K562 (cell line): ENCODE measurements at regions not wholly inside any gene's neighbourhood (a gene's known extent, or its start where the extent isn't known, plus 50 kb on each side); places are given as distances from the start of the nearest gene placed in this dataset.

Experiments
- FOSL1 ChIP-seq: fragments of 200-800 bp; sonication (Bioruptor generic); conservative IDR thresholded peaks from 2 replicates; pipeline ENCODE4 v1.6.1; 2016; ENCODE audit warnings: missing genetic modification characterization, missing compliant biosample characterization
- HSF4 ChIP-seq: fragments of 250-450 bp; sonication (Bioruptor Pico); IDR thresholded peaks from 2 replicates; pipeline ENCODE4 v2.1.2; 2022; ENCODE audit warnings: mild to moderate bottlenecking, moderate library complexity, borderline replicate concordance
- RBFOX2 ChIP-seq: fragments of 200-400 bp; formaldehyde crosslinking; IDR thresholded peaks from 2 replicates; pipeline ENCODE4 v1.6.1; 2017; ENCODE audit warnings: low read depth, mild to moderate bottlenecking, low read length, moderate library complexity
- TEAD2 ChIP-seq: fragments of 450-650 bp; IDR thresholded peaks from 2 replicates; pipeline ENCODE4 v1.6.1; 2016; ENCODE audit warnings: missing genetic modification characterization, control low read depth, missing compliant biosample characterization
- ZBTB26 ChIP-seq: fragments of 450-650 bp; formaldehyde crosslinking; IDR thresholded peaks from 2 replicates; pipeline ENCODE4 v1.4.0; 2022; ENCODE audit warnings: missing genetic modification characterization
- ZNF239 ChIP-seq: fragments of 250-450 bp; sonication (Bioruptor Pico); IDR thresholded peaks from 2 replicates; pipeline ENCODE4 v1.4.0; 2020; ENCODE audit warnings: mild to moderate bottlenecking
- ZNF274 ChIP-seq: IDR thresholded peaks from 2 replicates; pipeline ENCODE4 v1.6.1; 2011; ENCODE audit warnings: low read depth, mild to moderate bottlenecking, low read length, moderate library complexity, borderline replicate concordance
- TF ChIP-seq, protein P1 (sequence below): fragments of 450-650 bp; IDR thresholded peaks from 2 replicates; pipeline ENCODE4 v1.6.1; 2017; ENCODE audit warnings: antibody characterized with exemption, mild to moderate bottlenecking

- TF ChIP-seq RBFOX2 (no peak), HSF4 (CRISPR knock-in tag) (no peak), TEAD2 (tag) (no peak), ZNF274 (no peak), FOSL1 (tag) (no peak), ZBTB26 (no peak), ZNF239 (no peak)
- TF ChIP-seq, protein P1, sequence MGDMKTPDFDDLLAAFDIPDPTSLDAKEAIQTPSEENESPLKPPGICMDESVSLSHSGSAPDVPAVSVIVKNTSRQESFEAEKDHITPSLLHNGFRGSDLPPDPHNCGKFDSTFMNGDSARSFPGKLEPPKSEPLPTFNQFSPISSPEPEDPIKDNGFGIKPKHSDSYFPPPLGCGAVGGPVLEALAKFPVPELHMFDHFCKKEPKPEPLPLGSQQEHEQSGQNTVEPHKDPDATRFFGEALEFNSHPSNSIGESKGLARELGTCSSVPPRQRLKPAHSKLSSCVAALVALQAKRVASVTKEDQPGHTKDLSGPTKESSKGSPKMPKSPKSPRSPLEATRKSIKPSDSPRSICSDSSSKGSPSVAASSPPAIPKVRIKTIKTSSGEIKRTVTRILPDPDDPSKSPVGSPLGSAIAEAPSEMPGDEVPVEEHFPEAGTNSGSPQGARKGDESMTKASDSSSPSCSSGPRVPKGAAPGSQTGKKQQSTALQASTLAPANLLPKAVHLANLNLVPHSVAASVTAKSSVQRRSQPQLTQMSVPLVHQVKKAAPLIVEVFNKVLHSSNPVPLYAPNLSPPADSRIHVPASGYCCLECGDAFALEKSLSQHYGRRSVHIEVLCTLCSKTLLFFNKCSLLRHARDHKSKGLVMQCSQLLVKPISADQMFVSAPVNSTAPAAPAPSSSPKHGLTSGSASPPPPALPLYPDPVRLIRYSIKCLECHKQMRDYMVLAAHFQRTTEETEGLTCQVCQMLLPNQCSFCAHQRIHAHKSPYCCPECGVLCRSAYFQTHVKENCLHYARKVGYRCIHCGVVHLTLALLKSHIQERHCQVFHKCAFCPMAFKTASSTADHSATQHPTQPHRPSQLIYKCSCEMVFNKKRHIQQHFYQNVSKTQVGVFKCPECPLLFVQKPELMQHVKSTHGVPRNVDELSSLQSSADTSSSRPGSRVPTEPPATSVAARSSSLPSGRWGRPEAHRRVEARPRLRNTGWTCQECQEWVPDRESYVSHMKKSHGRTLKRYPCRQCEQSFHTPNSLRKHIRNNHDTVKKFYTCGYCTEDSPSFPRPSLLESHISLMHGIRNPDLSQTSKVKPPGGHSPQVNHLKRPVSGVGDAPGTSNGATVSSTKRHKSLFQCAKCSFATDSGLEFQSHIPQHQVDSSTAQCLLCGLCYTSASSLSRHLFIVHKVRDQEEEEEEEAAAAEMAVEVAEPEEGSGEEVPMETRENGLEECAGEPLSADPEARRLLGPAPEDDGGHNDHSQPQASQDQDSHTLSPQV: no peak
Measured at GRCh38 chr7:156139633-156140032, 327.4 kb upstream of the SHH start.
